ENCODE measurements at regions not wholly inside any gene's neighbourhood (a gene's known extent, or its start where the extent isn't known, plus 50 kb on each side); places are given as distances from the start of the nearest gene placed in this dataset.

- no peak for TF ChIP-seq POLR2A (IDR thresholded peaks at IDR 0.05)
- TF ChIP-seq CTCF (IDR thresholded peaks at IDR 0.05), result no peak
These were observed 273.0 kb upstream of the STXBP5 start for GRCh38 chr6:146931214-146931613.

Measured in uterus (tissue), 2 donors.